ENCODE measurements at regions not wholly inside any gene's neighbourhood (a gene's known extent, or its start where the extent isn't known, plus 50 kb on each side); places are given as distances from the start of the nearest gene placed in this dataset.

GRCh38 chr11:106514706-106515105, 437.2 kb downstream of the AASDHPPT start:
- TF ChIP-seq, protein P1, sequence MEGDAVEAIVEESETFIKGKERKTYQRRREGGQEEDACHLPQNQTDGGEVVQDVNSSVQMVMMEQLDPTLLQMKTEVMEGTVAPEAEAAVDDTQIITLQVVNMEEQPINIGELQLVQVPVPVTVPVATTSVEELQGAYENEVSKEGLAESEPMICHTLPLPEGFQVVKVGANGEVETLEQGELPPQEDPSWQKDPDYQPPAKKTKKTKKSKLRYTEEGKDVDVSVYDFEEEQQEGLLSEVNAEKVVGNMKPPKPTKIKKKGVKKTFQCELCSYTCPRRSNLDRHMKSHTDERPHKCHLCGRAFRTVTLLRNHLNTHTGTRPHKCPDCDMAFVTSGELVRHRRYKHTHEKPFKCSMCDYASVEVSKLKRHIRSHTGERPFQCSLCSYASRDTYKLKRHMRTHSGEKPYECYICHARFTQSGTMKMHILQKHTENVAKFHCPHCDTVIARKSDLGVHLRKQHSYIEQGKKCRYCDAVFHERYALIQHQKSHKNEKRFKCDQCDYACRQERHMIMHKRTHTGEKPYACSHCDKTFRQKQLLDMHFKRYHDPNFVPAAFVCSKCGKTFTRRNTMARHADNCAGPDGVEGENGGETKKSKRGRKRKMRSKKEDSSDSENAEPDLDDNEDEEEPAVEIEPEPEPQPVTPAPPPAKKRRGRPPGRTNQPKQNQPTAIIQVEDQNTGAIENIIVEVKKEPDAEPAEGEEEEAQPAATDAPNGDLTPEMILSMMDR (IDR thresholded peaks at IDR 0.05 in 2 of 3, conservative IDR thresholded peaks at IDR 0.05 in 1 of 3; ENCODE audit: borderline replicate concordance in 1 of 3, insufficient read depth in 1 of 3, low read depth in 2 of 3, low read length in 2 of 3): no peak
- TF ChIP-seq POLR2A (IDR thresholded peaks at IDR 0.05; ENCODE audit: borderline replicate concordance, extremely low read depth, insufficient read depth, insufficient read length) (no peak), EZH2phosphoT487 (IDR thresholded peaks at IDR 0.05; ENCODE audit: borderline replicate concordance) (no peak), EGR1 (IDR thresholded peaks at IDR 0.05; ENCODE audit: low read depth) (no peak), CEBPB (IDR thresholded peaks at IDR 0.05; ENCODE audit: low read depth) (no peak), SIN3A (IDR thresholded peaks at IDR 0.05; ENCODE audit: low read depth) (no peak)
